Left ventricle myocardium superior (tissue), 1 donor: ENCODE measurements at regions not wholly inside any gene's neighbourhood (a gene's known extent, or its start where the extent isn't known, plus 50 kb on each side); places are given as distances from the start of the nearest gene placed in this dataset.

Experiments used
- ATAC-seq: fragments of 200-7000 bp; cut with Tn5 transposase; one replicate; pipeline ENCODE4 v1.9.1; 2020; ENCODE audit warnings: mild to moderate bottlenecking, moderate library complexity
- DNase-seq: peaks from one replicate; pipeline ENCODE4 v3.0.0-alpha.2; 2020
- intact Hi-C: fragments of 100-400 bp; cut with micrococcal nuclease; formaldehyde crosslinking; loops from one replicate; pipeline ENCODE4 v1.11.0; 2022
- donor health status: DM: no; HTN: yes; CAD: no; lungs with severe emphysema.

- no peak for DNase-seq
- intact Hi-C loops = no loop called here
- no peak for ATAC-seq
Observed at GRCh38 chr17:77318021-77318420, 177.3 kb downstream of the SEC14L1 start.

- ATAC-seq (peak; percentile 6), DNase-seq (peak; percentile 62)
- intact Hi-C loops = no loop called here
Observed at GRCh38 chr17:77318491-77319210, 177.9 kb downstream of the SEC14L1 start.

GRCh38 chr17:77319211-77320043, 178.7 kb downstream of the SEC14L1 start:
- DNase-seq = peak; percentile 84
- peak; percentile 69 for ATAC-seq
- intact Hi-C loops = loop anchor here (10.0 kb wide), 1 partner anchor 105 kb away; no protein-coding TSS in a partner anchor

- ATAC-seq = peak; percentile 16
- intact Hi-C loops = loop anchor here (10.0 kb wide), 1 partner anchor 105 kb away; no protein-coding TSS in a partner anchor
- DNase-seq = no peak
Observed at GRCh38 chr17:77320044-77320440, 179.3 kb downstream of the SEC14L1 start.

- DNase-seq = no peak
- no peak for ATAC-seq
- intact Hi-C loops = loop anchor here (10.0 kb wide), 1 partner anchor 104 kb away; no protein-coding TSS in a partner anchor
Observed at GRCh38 chr17:77320485-77321256, 179.9 kb downstream of the SEC14L1 start.

GRCh38 chr17:77321649-77322513, 181.1 kb downstream of the SEC14L1 start:
- no peak for ATAC-seq
- intact Hi-C loops = loop anchor here (10.0 kb wide), 1 partner anchor 103 kb away; no protein-coding TSS in a partner anchor
- no peak for DNase-seq

GRCh38 chr17:77322514-77323412, 182.0 kb downstream of the SEC14L1 start:
- ATAC-seq (peak; percentile 60), DNase-seq (peak; percentile 87)
- intact Hi-C loops = loop anchor here (10.0 kb wide), 1 partner anchor 102 kb away; no protein-coding TSS in a partner anchor

GRCh38 chr17:77323413-77324171, 182.8 kb downstream of the SEC14L1 start:
- DNase-seq (peak; percentile 60), ATAC-seq (no peak)
- intact Hi-C loops = loop anchor here (10.0 kb wide), 1 partner anchor 101 kb away; no protein-coding TSS in a partner anchor

GRCh38 chr17:77324227-77324626, 183.5 kb downstream of the SEC14L1 start:
- intact Hi-C loops = loop anchor here (10.0 kb wide), 1 partner anchor 101 kb away; no protein-coding TSS in a partner anchor
- ATAC-seq (no peak), DNase-seq (no peak)

- DNase-seq (no peak), ATAC-seq (no peak)
- intact Hi-C loops = loop anchor here (10.0 kb wide), 1 partner anchor 99 kb away; no protein-coding TSS in a partner anchor
Observed at GRCh38 chr17:77325577-77326075, 184.9 kb downstream of the SEC14L1 start.

- intact Hi-C loops = loop anchor here (10.0 kb wide), 1 partner anchor 99 kb away; no protein-coding TSS in a partner anchor
- DNase-seq = no peak
- no peak for ATAC-seq
Observed at GRCh38 chr17:77326076-77326591, 185.4 kb downstream of the SEC14L1 start.

- DNase-seq = no peak
- intact Hi-C loops = loop anchor here (10.0 kb wide), 1 partner anchor 98 kb away; no protein-coding TSS in a partner anchor
- no peak for ATAC-seq
Observed at GRCh38 chr17:77326636-77327035, 185.9 kb downstream of the SEC14L1 start.

GRCh38 chr17:77327181-77327565, 186.4 kb downstream of the SEC14L1 start:
- no peak for ATAC-seq
- intact Hi-C loops = loop anchor here (10.0 kb wide), 1 partner anchor 98 kb away; no protein-coding TSS in a partner anchor
- DNase-seq = no peak

- intact Hi-C loops = loop anchor here (10.0 kb wide), 1 partner anchor 97 kb away; no protein-coding TSS in a partner anchor
- DNase-seq = no peak
Observed at GRCh38 chr17:77327566-77328464, 187.0 kb downstream of the SEC14L1 start.

More at GRCh38 chr17:77327566-77328464, 187.0 kb downstream of the SEC14L1 start:
- no peak for ATAC-seq
